Hepatocyte (in vitro differentiated cells): ENCODE measurements at regions not wholly inside any gene's neighbourhood (a gene's known extent, or its start where the extent isn't known, plus 50 kb on each side); places are given as distances from the start of the nearest gene placed in this dataset.
"Not testable (repeated sequence)": the region's sequence is repeated elsewhere in the genome, so short reads cannot be mapped to it uniquely, and the experiment has no call there.

Experiments
- DNase-seq: peaks from one replicate; pipeline ENCODE4 v3.0.0-alpha.2; 2016; ENCODE audit warnings: low spot score
- H2AFZ ChIP-seq: fragments of 200-600 bp; sonication (generic); 2 replicates; pipeline ENCODE4 v1.6.0; 2016; ENCODE audit warnings: antibody characterized with exemption, mild to moderate bottlenecking
- H3K27ac ChIP-seq: fragments of 200-600 bp; sonication (generic); 2 replicates; pipeline ENCODE4 v1.5.1; 2016; ENCODE audit warnings: mild to moderate bottlenecking
- H3K27me3 ChIP-seq: fragments of 200-600 bp; sonication (generic); 2 replicates; pipeline ENCODE4 v1.6.1; 2016
- H3K36me3 ChIP-seq: fragments of 200-600 bp; sonication (generic); replicated peaks from 2 replicates; pipeline ENCODE4 v1.5.1; 2016; ENCODE audit warnings: low read depth; ENCODE audit not compliant: insufficient read depth
- H3K4me1 ChIP-seq: fragments of 200-600 bp; sonication (generic); 2 replicates; pipeline ENCODE4 v1.5.1; 2016; ENCODE audit warnings: mild to moderate bottlenecking, moderate library complexity; ENCODE audit not compliant: insufficient read depth
- H3K4me2 ChIP-seq: fragments of 200-600 bp; sonication (generic); 2 replicates; pipeline ENCODE4 v1.6.0; 2016
- H3K4me3 ChIP-seq: fragments of 200-600 bp; sonication (generic); 2 replicates; pipeline ENCODE4 v1.5.1; 2016; ENCODE audit warnings: mild to moderate bottlenecking
- H3K79me2 ChIP-seq: fragments of 200-600 bp; sonication (generic); 2 replicates; pipeline ENCODE4 v1.6.0; 2017; ENCODE audit warnings: mild to moderate bottlenecking
- H3K9me2 ChIP-seq: fragments of 200-600 bp; sonication (generic); replicated peaks from 2 replicates; pipeline ENCODE4 v1.6.0; 2017; ENCODE audit warnings: mild to moderate bottlenecking; ENCODE audit not compliant: insufficient read depth
- H3K9me3 ChIP-seq: fragments of 200-600 bp; sonication (generic); 2 replicates; pipeline ENCODE4 v1.5.1; 2016; ENCODE audit warnings: low read depth, mild to moderate bottlenecking
- H4K20me1 ChIP-seq: fragments of 200-600 bp; sonication (generic); 2 replicates; pipeline ENCODE4 v1.6.0; 2016; ENCODE audit warnings: mild to moderate bottlenecking; ENCODE audit not compliant: insufficient read depth, poor library complexity, severe bottlenecking
- CTCF ChIP-seq: fragments of 200-600 bp; sonication (generic); IDR thresholded peaks from 2 replicates; pipeline ENCODE4 v1.5.1; 2016; ENCODE audit warnings: antibody characterized with exemption, mild to moderate bottlenecking; ENCODE audit not compliant: poor library complexity
- EZH2 ChIP-seq: fragments of 200-600 bp; sonication (generic); IDR thresholded peaks from 2 replicates; pipeline ENCODE4 v1.6.1; 2016; ENCODE audit warnings: antibody characterized with exemption, mild to moderate bottlenecking, borderline replicate concordance
- EZH2phosphoT487 ChIP-seq: fragments of 200-600 bp; sonication (generic); IDR thresholded peaks from one replicate; pipeline ENCODE4 v1.6.1; 2018; ENCODE audit warnings: antibody characterized with exemption, mild to moderate bottlenecking, low read depth, moderate library complexity; ENCODE audit not compliant: unreplicated experiment, severe bottlenecking
- WGBS: methylation state at CpG from one replicate; pipeline ENCODE4 v1.1.6; 2016; ENCODE audit warnings: low lambda C conversion rate; ENCODE audit errors: missing lambda C conversion rate; 5-methylcytosine and 5-hydroxymethylcytosine counted together

DNA sequence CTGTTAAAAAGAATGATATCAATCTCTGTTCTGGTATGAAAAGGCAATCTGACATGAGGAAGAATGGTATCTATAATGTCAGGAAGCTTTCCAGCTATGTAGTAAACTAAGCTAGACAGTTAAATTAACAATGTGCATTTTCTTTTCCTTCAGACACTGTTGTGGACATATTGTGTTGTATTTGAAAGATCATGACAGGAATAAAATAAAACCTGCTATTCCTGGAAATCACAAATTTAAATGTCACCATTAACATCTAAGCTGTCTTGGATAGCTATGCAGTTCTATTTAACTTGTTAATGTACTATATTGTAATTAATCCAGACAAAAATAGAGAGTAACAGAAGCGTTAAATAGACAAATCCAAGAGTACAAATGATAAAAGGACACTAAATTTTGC is 297.4 kb upstream of the LUZP2 start:
- Histone ChIP-seq H3K79me2 (no peaks in the 10 kb centered on the region), H3K4me1 (no peaks in the 10 kb centered on the region), H3K9me2 (no peaks in the 10 kb centered on the region), H3K36me3 (no peaks in the 10 kb centered on the region), H3K27ac (no peak overlapping the region), H3K27me3 (no peaks in the 10 kb centered on the region), H3K4me2 (no peak overlapping the region), H4K20me1 (no peaks in the 10 kb centered on the region), H3K9me3 (no peaks in the 10 kb centered on the region), H3K4me3 (no peak overlapping the region), H2AFZ (no peak overlapping the region)
- WGBS: 89% methylated on average over 1 of the region's 1 CpG
- TF ChIP-seq EZH2 (no peak), CTCF (no peak), EZH2phosphoT487 (no peak)
- no peak for DNase-seq

GRCh38 chr11:24206030-24206429 is 290.8 kb upstream of the LUZP2 start:
- Histone ChIP-seq H4K20me1 (no peaks in the 10 kb centered on the region), H2AFZ (no peak overlapping the region), H3K9me2 (no peaks in the 10 kb centered on the region), H3K27me3 (no peaks in the 10 kb centered on the region), H3K79me2 (no peaks in the 10 kb centered on the region), H3K9me3 (no peaks in the 10 kb centered on the region), H3K4me3 (no peak overlapping the region), H3K4me2 (no peak overlapping the region), H3K4me1 (no peaks in the 10 kb centered on the region), H3K36me3 (no peaks in the 10 kb centered on the region), H3K27ac (no peak overlapping the region)
- TF ChIP-seq EZH2: no peak
- TF ChIP-seq EZH2phosphoT487: no peak
- TF ChIP-seq CTCF: no peak
- WGBS: 87% methylated on average over 2 of the region's 2 CpGs
- DNase-seq: no peak

GRCh38 chr11:24206511-24206910 is 290.3 kb upstream of the LUZP2 start:
- H2AFZ ChIP-seq: no peak overlapping the region
- no peak overlapping the region for H3K27ac ChIP-seq
- H4K20me1 ChIP-seq: no peaks in the 10 kb centered on the region
- TF ChIP-seq EZH2 (no peak), EZH2phosphoT487 (no peak), CTCF (no peak)
- no peaks in the 10 kb centered on the region for H3K9me3 ChIP-seq
- H3K9me2 ChIP-seq: no peaks in the 10 kb centered on the region
- DNase-seq: no peak
- no peaks in the 10 kb centered on the region for H3K36me3 ChIP-seq
- H3K4me3 ChIP-seq: no peak overlapping the region
- WGBS: 90% methylated on average over 1 of the region's 1 CpG
- no peaks in the 10 kb centered on the region for H3K27me3 ChIP-seq
- no peaks in the 10 kb centered on the region for H3K79me2 ChIP-seq
- H3K4me2 ChIP-seq: no peak overlapping the region
- no peaks in the 10 kb centered on the region for H3K4me1 ChIP-seq

GRCh38 chr11:24216488-24216887 is 280.4 kb upstream of the LUZP2 start:
- H3K27me3 ChIP-seq: no peaks in the 10 kb centered on the region
- no peaks in the 10 kb centered on the region for H3K4me1 ChIP-seq
- H3K79me2 ChIP-seq: no peaks in the 10 kb centered on the region
- H3K9me2 ChIP-seq: no peaks in the 10 kb centered on the region
- WGBS: 56% methylated on average over 1 of the region's 1 CpG
- no peaks in the 10 kb centered on the region for H3K9me3 ChIP-seq
- H4K20me1 ChIP-seq: no peaks in the 10 kb centered on the region
- no peak for DNase-seq
- no peak overlapping the region for H3K27ac ChIP-seq
- no peak for TF ChIP-seq EZH2phosphoT487
- no peaks in the 10 kb centered on the region for H3K36me3 ChIP-seq
- H2AFZ ChIP-seq: no peak overlapping the region
- H3K4me3 ChIP-seq: no peak overlapping the region
- H3K4me2 ChIP-seq: no peak overlapping the region

GRCh38 chr11:24217319-24217718 is 279.5 kb upstream of the LUZP2 start:
- H3K27ac ChIP-seq, H3K79me2 ChIP-seq, H3K9me3 ChIP-seq, H3K27me3 ChIP-seq, H3K4me2 ChIP-seq, H4K20me1 ChIP-seq, DNase-seq, H2AFZ ChIP-seq, H3K36me3 ChIP-seq, H3K4me1 ChIP-seq, H3K4me3 ChIP-seq, H3K9me2 ChIP-seq: not testable (repeated sequence)
- WGBS: 94% methylated on average over 11 of the region's 11 CpGs
